ENCODE measurements at regions not wholly inside any gene's neighbourhood (a gene's known extent, or its start where the extent isn't known, plus 50 kb on each side); places are given as distances from the start of the nearest gene placed in this dataset.

GRCh38 chr3:20417388-20418108 is 231.5 kb upstream of the SGO1 start:
- H3K36me3 Mint-ChIP-seq (ENCODE audit: unreplicated experiment), result no peaks in the 10 kb centered on the region
- H3K9me3 Mint-ChIP-seq (ENCODE audit: unreplicated experiment), result no peaks in the 10 kb centered on the region
- H3K4me3 Mint-ChIP-seq (ENCODE audit: unreplicated experiment), result no peak overlapping the region
- DNase-seq (ENCODE audit: extremely low spot score, unreplicated experiment), result no peak
- TF ChIP-seq CTCF (IDR thresholded peaks at IDR 0.05), result no peak
- H3K4me1 Mint-ChIP-seq (ENCODE audit: unreplicated experiment), result no peaks in the 10 kb centered on the region
- H3K27ac Mint-ChIP-seq (ENCODE audit: unreplicated experiment), result no peak overlapping the region
- no peaks in the 10 kb centered on the region for H3K27me3 Mint-ChIP-seq (ENCODE audit: unreplicated experiment)

DNA sequence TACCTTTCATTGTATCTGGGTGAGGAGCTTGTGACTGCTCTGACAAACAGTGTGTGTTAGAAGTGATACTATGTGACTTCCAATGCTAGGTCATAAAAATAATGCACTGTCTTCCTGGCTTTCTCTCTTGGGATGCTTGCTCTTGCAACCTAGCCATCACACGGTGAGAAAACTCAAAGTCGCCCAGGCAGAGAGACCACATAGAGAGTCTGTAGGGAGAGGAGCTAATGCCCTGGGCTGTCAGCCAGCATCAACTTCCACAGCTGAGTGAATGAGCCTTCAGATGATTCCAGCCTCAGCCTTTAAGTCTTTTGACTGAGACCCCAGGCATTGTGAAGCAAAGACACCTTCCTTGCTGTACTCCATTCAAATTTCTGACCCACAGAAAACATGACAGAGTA is 220.6 kb upstream of the SGO1 start:
- Mint-ChIP-seq H3K27me3 (ENCODE audit: unreplicated experiment) (no peaks in the 10 kb centered on the region), H3K9me3 (ENCODE audit: unreplicated experiment) (no peaks in the 10 kb centered on the region), H3K4me1 (ENCODE audit: unreplicated experiment) (no peaks in the 10 kb centered on the region), H3K27ac (ENCODE audit: unreplicated experiment) (no peak overlapping the region), H3K36me3 (ENCODE audit: unreplicated experiment) (no peaks in the 10 kb centered on the region), H3K4me3 (ENCODE audit: unreplicated experiment) (no peak overlapping the region)
- no peak for DNase-seq (ENCODE audit: extremely low spot score, unreplicated experiment)
- TF ChIP-seq CTCF (IDR thresholded peaks at IDR 0.05), result no peak

GRCh38 chr3:20405744-20406143 is 219.7 kb upstream of the SGO1 start:
- H3K4me1 Mint-ChIP-seq (ENCODE audit: unreplicated experiment), result no peaks in the 10 kb centered on the region
- no peak overlapping the region for H3K4me3 Mint-ChIP-seq (ENCODE audit: unreplicated experiment)
- H3K9me3 Mint-ChIP-seq (ENCODE audit: unreplicated experiment), result no peaks in the 10 kb centered on the region
- no peak overlapping the region for H3K27ac Mint-ChIP-seq (ENCODE audit: unreplicated experiment)
- no peak for TF ChIP-seq CTCF (IDR thresholded peaks at IDR 0.05)
- DNase-seq (ENCODE audit: extremely low spot score, unreplicated experiment), result no peak
- H3K36me3 Mint-ChIP-seq (ENCODE audit: unreplicated experiment), result no peaks in the 10 kb centered on the region
- no peaks in the 10 kb centered on the region for H3K27me3 Mint-ChIP-seq (ENCODE audit: unreplicated experiment)

DNA sequence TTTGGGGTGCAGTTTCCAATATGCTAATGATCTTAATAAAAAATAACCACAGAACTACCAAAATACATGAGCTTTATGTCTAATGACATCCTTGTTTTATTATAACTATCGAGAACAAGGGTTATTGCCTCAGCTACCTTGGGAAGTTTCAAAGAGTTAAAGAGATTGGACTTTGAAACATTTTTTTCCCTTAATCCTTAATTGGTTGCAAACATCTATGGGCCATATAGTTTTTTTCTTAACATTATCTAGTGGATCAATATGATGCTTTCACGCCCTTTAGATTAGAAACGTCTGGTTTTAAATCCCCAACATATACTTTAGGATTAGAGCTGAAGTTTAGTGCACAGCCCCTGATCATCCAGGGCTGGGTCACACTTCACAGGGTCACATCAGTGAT is 219.2 kb upstream of the SGO1 start:
- no peak for DNase-seq (ENCODE audit: extremely low spot score, unreplicated experiment)
- Mint-ChIP-seq H3K27ac (ENCODE audit: unreplicated experiment) (no peak overlapping the region), H3K4me1 (ENCODE audit: unreplicated experiment) (no peaks in the 10 kb centered on the region), H3K9me3 (ENCODE audit: unreplicated experiment) (no peaks in the 10 kb centered on the region), H3K4me3 (ENCODE audit: unreplicated experiment) (no peak overlapping the region), H3K36me3 (ENCODE audit: unreplicated experiment) (no peaks in the 10 kb centered on the region), H3K27me3 (ENCODE audit: unreplicated experiment) (no peaks in the 10 kb centered on the region)
- no peak for TF ChIP-seq CTCF (IDR thresholded peaks at IDR 0.05)

- H3K27ac Mint-ChIP-seq (ENCODE audit: unreplicated experiment), result no peak overlapping the region
- H3K4me1 Mint-ChIP-seq (ENCODE audit: unreplicated experiment), result no peaks in the 10 kb centered on the region
- no peak for DNase-seq (ENCODE audit: extremely low spot score, unreplicated experiment)
- H3K4me3 Mint-ChIP-seq (ENCODE audit: unreplicated experiment), result no peak overlapping the region
- no peak for TF ChIP-seq CTCF (IDR thresholded peaks at IDR 0.05)
- no peaks in the 10 kb centered on the region for H3K27me3 Mint-ChIP-seq (ENCODE audit: unreplicated experiment)
- no peaks in the 10 kb centered on the region for H3K36me3 Mint-ChIP-seq (ENCODE audit: unreplicated experiment)
- no peaks in the 10 kb centered on the region for H3K9me3 Mint-ChIP-seq (ENCODE audit: unreplicated experiment)
Measured at GRCh38 chr3:20404741-20405100, 218.7 kb upstream of the SGO1 start.

Measured in osteocyte (in vitro differentiated cells).